ENCODE measurements at regions not wholly inside any gene's neighbourhood (a gene's known extent, or its start where the extent isn't known, plus 50 kb on each side); places are given as distances from the start of the nearest gene placed in this dataset.

- H3K36me3 Mint-ChIP-seq (ENCODE audit: low read depth) = no peaks in the 10 kb centered on the region
- DNase-seq = no peak
- H3K9me3 Mint-ChIP-seq = peaks cover 4% of the 10 kb centered on the region
- intact Hi-C loops (cut with micrococcal nuclease) = no loop called here
- POLR2A ChIA-PET = no interaction called here
- TF ChIP-seq CTCF (IDR thresholded peaks at IDR 0.05) = no peak
- CTCF ChIA-PET = no interaction called here
- no peak for ATAC-seq (ENCODE audit: low read depth)
- H3K4me1 Mint-ChIP-seq = no peaks in the 10 kb centered on the region
- H3K27ac Mint-ChIP-seq = no peak overlapping the region
- H3K27me3 Mint-ChIP-seq = no peaks in the 10 kb centered on the region
- no peak overlapping the region for H3K4me3 Mint-ChIP-seq
Measured at GRCh38 chr12:126346087-126346486, 1280.9 kb downstream of the AACS start.

GRCh38 chr12:126347421-126347820 is 1282.2 kb downstream of the AACS start:
- Mint-ChIP-seq H3K27me3 (no peaks in the 10 kb centered on the region), H3K9me3 (peaks cover 4% of the 10 kb centered on the region), H3K4me3 (no peak overlapping the region), H3K36me3 (ENCODE audit: low read depth) (no peaks in the 10 kb centered on the region), H3K4me1 (no peaks in the 10 kb centered on the region), H3K27ac (no peak overlapping the region)
- ChIA-PET POLR2A (no interaction called here), CTCF (no interaction called here)
- intact Hi-C loops (cut with micrococcal nuclease) = no loop called here
- no peak for ATAC-seq (ENCODE audit: low read depth)
- TF ChIP-seq CTCF (IDR thresholded peaks at IDR 0.05) = no peak
- no peak for DNase-seq

GRCh38 chr12:126349383-126349782 is 1284.1 kb downstream of the AACS start:
- intact Hi-C loops (cut with micrococcal nuclease) = no loop called here
- Mint-ChIP-seq H3K4me1 (no peaks in the 10 kb centered on the region), H3K27ac (no peak overlapping the region), H3K36me3 (ENCODE audit: low read depth) (no peaks in the 10 kb centered on the region), H3K27me3 (no peaks in the 10 kb centered on the region), H3K9me3 (peaks cover 9% of the 10 kb centered on the region), H3K4me3 (no peak overlapping the region)
- ATAC-seq (ENCODE audit: low read depth) (no peak), DNase-seq (no peak)
- TF ChIP-seq CTCF (IDR thresholded peaks at IDR 0.05) = no peak
- POLR2A ChIA-PET = no interaction called here
- CTCF ChIA-PET = no interaction called here

- CTCF ChIA-PET = no interaction called here
- H3K27ac Mint-ChIP-seq = no peak overlapping the region
- H3K4me1 Mint-ChIP-seq = no peaks in the 10 kb centered on the region
Measured at GRCh38 chr12:126353604-126354003, 1288.4 kb downstream of the AACS start.

GRCh38 chr12:126354633-126355032 is 1289.4 kb downstream of the AACS start:
- TF ChIP-seq CTCF (IDR thresholded peaks at IDR 0.05) = no peak
- no peak for ATAC-seq (ENCODE audit: low read depth)
- no peak for DNase-seq
- H3K27ac Mint-ChIP-seq = no peak overlapping the region
- no peaks in the 10 kb centered on the region for H3K27me3 Mint-ChIP-seq
- H3K4me3 Mint-ChIP-seq = no peak overlapping the region
- no peaks in the 10 kb centered on the region for H3K36me3 Mint-ChIP-seq (ENCODE audit: low read depth)
- ChIA-PET CTCF (no interaction called here), POLR2A (no interaction called here)
- intact Hi-C loops (cut with micrococcal nuclease) = no loop called here
- H3K9me3 Mint-ChIP-seq = peaks cover 12% of the 10 kb centered on the region
- no peaks in the 10 kb centered on the region for H3K4me1 Mint-ChIP-seq

More at GRCh38 chr12:126353604-126354003, 1288.4 kb downstream of the AACS start:
- H3K4me3 Mint-ChIP-seq = no peak overlapping the region
- POLR2A ChIA-PET = no interaction called here
- intact Hi-C loops (cut with micrococcal nuclease) = no loop called here
- DNase-seq (no peak), ATAC-seq (ENCODE audit: low read depth) (no peak)
- peaks cover 13% of the 10 kb centered on the region for H3K9me3 Mint-ChIP-seq
- H3K27me3 Mint-ChIP-seq = no peaks in the 10 kb centered on the region
- no peak for TF ChIP-seq CTCF (IDR thresholded peaks at IDR 0.05)
- no peaks in the 10 kb centered on the region for H3K36me3 Mint-ChIP-seq (ENCODE audit: low read depth)

Data from activated B cell treated with CpG ODN at 0.5 μM for 24 hours (primary cell).